Adrenal gland (tissue), 9 donors: ENCODE measurements at regions not wholly inside any gene's neighbourhood (a gene's known extent, or its start where the extent isn't known, plus 50 kb on each side); places are given as distances from the start of the nearest gene placed in this dataset.
A peak's percentile ranks its signal among the peaks of the same experiment; 100 is the strongest.

ENCODE experiments used
- DNase-seq, 7 donors: peaks; one replicate each; pipeline ENCODE4 v3.0.0-alpha.2; 2019 to 2020
- H3K27ac ChIP-seq, 5 donors: fragments of 200-600 bp; sonication (generic) in 4 of 5; 1 replicate in 3 of 5; 2 replicates in 2 of 5; pipeline versions ENCODE4 v1.5.1 to v1.8.0; 2016 to 2020; ENCODE audit warnings: mild to moderate bottlenecking in 1 of 5
- H3K27me3 ChIP-seq: fragments of 200-600 bp; 2 replicates; pipeline ENCODE4 v1.8.0; 2021
- H3K36me3 ChIP-seq, 2 donors: fragments of 200-600 bp; replicated peaks in 1 of 2; 1 replicate in 1 of 2; 2 replicates in 1 of 2; pipeline versions ENCODE4 v1.5.1 to v1.8.0; 2018 to 2022
- H3K4me1 ChIP-seq, 2 donors: fragments of 200-600 bp; replicated peaks in 1 of 2; 1 replicate in 1 of 2; 2 replicates in 1 of 2; pipeline versions ENCODE4 v1.5.1 to v1.8.0; 2018 to 2021
- H3K4me3 ChIP-seq, 4 donors: fragments of 200-600 bp; sonication (generic) in 3 of 4; one replicate each; pipeline ENCODE4 v1.5.1; 2016 to 2018
- H3K9me3 ChIP-seq, 3 donors: fragments of 200-600 bp; sonication (generic) in 1 of 3; replicated peaks in 1 of 3; 1 replicate in 2 of 3; 2 replicates in 1 of 3; pipeline versions ENCODE4 v1.5.1 to v1.8.0; 2016 to 2021
- POLR2A ChIP-seq, 2 donors: fragments of 450-650 bp; IDR thresholded peaks; one replicate each; pipeline ENCODE4 v1.6.1; 2017; ENCODE audit warnings: antibody characterized with exemption in 2 of 2, mild to moderate bottlenecking in 2 of 2, moderate library complexity in 1 of 2
- WGBS, 4 donors: extraction: QIAGEN DNeasy Blood & Tissue Kit in 2 of 4; methylation state at CpG; one replicate each; pipeline versions ENCODE4 v1.1.5 to v1.1.7; 2013 to 2017; 5-methylcytosine and 5-hydroxymethylcytosine counted together
- intact Hi-C, 2 donors: fragments of 100-400 bp; cut with DNase I; formaldehyde crosslinking; loops; one replicate each; pipeline versions ENCODE4 v1.14.1 to v1.15.0; 2022 to 2023
- TF ChIP-seq, protein P1 (sequence below), 6 experiments: fragments of 450-650 bp in 4 of 6; fragments of 200-600 bp in 2 of 6; sonication (generic) in 1 of 6; IDR thresholded peaks; 1 replicate in 5 of 6; 2 replicates in 1 of 6; pipeline versions ENCODE4 v1.5.1 to v1.8.0; 2016 to 2021; ENCODE audit warnings: antibody characterized with exemption in 6 of 6, mild to moderate bottlenecking in 2 of 6, moderate library complexity in 1 of 6
- donor health status: healthy with polysubstance abuse.
- donor health status: Bipolar disorder and iron deficiency.
- donor health status: DM: yes; HTN: yes; CAD: no.
- donor health status: DM: no; HTN: no; CAD: no.
- donor health status: DM: no; HTN: no; CAD: no.

DNA sequence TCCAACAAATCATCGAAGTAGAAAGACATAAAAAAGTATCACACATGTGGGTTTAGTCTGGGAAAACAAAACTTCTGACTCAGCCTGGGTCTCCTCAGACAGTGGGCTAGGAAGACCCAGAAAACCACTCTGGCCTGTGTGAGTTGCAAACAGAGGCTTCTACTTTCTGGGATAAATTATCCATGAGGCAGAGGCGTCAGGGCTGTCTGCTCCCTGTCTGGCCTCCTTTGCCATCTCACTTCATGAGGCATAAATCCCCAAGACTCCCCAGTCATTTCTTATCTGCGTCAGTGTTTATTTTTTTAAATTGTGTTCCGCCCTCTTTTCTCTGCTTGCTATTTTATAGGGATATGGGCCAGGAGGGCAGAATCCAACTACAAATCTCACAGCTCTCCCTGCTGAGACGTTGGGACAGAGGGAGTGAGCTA lies 80.6 kb upstream of the TRABD2B start:
- H3K27ac ChIP-seq, result no peak overlapping the region

GRCh38 chr1:48076017-48076416 lies 78.8 kb upstream of the TRABD2B start:
- no peak for TF ChIP-seq POLR2A (IDR thresholded peaks at IDR 0.05)
- TF ChIP-seq, protein P1, sequence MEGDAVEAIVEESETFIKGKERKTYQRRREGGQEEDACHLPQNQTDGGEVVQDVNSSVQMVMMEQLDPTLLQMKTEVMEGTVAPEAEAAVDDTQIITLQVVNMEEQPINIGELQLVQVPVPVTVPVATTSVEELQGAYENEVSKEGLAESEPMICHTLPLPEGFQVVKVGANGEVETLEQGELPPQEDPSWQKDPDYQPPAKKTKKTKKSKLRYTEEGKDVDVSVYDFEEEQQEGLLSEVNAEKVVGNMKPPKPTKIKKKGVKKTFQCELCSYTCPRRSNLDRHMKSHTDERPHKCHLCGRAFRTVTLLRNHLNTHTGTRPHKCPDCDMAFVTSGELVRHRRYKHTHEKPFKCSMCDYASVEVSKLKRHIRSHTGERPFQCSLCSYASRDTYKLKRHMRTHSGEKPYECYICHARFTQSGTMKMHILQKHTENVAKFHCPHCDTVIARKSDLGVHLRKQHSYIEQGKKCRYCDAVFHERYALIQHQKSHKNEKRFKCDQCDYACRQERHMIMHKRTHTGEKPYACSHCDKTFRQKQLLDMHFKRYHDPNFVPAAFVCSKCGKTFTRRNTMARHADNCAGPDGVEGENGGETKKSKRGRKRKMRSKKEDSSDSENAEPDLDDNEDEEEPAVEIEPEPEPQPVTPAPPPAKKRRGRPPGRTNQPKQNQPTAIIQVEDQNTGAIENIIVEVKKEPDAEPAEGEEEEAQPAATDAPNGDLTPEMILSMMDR (IDR thresholded peaks at IDR 0.05), result no peak
- no peak for DNase-seq
- no peak overlapping the region for H3K4me3 ChIP-seq

More for the DNA sequence above, 80.6 kb upstream of the TRABD2B start:
- intact Hi-C loops, result no loop called here
- 64 to 76% (median 67%) methylated on average over 5 of the region's 5 CpGs for WGBS, 4 donors
- DNase-seq, result no peak
- H3K4me3 ChIP-seq, result no peak overlapping the region
- no peaks in the 10 kb centered on the region for H3K36me3 ChIP-seq
- H3K9me3 ChIP-seq, result no peaks in the 10 kb centered on the region
- peaks cover 5 to 15% of the 10 kb centered on the region in 2 donors for H3K4me1 ChIP-seq
- H3K27me3 ChIP-seq, result no peaks in the 10 kb centered on the region
- no peak for TF ChIP-seq POLR2A (IDR thresholded peaks at IDR 0.05)
- TF ChIP-seq, protein P1 (IDR thresholded peaks at IDR 0.05), result no peak

GRCh38 chr1:48073798-48074530 lies 76.8 kb upstream of the TRABD2B start:
- WGBS, 4 donors, result 62 to 80% (median 70%) methylated on average over 12 of the region's 12 CpGs

More at GRCh38 chr1:48076017-48076416, 78.8 kb upstream of the TRABD2B start:
- peaks cover 0 to 5% of the 10 kb centered on the region in 2 donors for H3K4me1 ChIP-seq
- no peak overlapping the region for H3K27ac ChIP-seq
- H3K27me3 ChIP-seq, result no peaks in the 10 kb centered on the region
- no peaks in the 10 kb centered on the region for H3K36me3 ChIP-seq
- intact Hi-C loops, result no loop called here
- no peaks in the 10 kb centered on the region for H3K9me3 ChIP-seq

GRCh38 chr1:48071513-48071912 lies 74.3 kb upstream of the TRABD2B start:
- no peak for DNase-seq
- 93 to 100% (median 99%) methylated on average over 1 of the region's 1 CpG for WGBS, 4 donors
- Histone ChIP-seq H3K4me1 (peaks cover 0 to 30% of the 10 kb centered on the region in 2 donors), H3K9me3 (no peaks in the 10 kb centered on the region), H3K27ac (no peak overlapping the region), H3K4me3 (no peak overlapping the region), H3K36me3 (no peaks in the 10 kb centered on the region), H3K27me3 (no peaks in the 10 kb centered on the region)
- intact Hi-C loops, result no loop called here
- TF ChIP-seq POLR2A (IDR thresholded peaks at IDR 0.05), result no peak

More at GRCh38 chr1:48073798-48074530, 76.8 kb upstream of the TRABD2B start:
- Histone ChIP-seq H3K27ac (peak overlapping the region in 1 of 5 donors; percentile 21), H3K4me1 (peaks cover 0 to 22% of the 10 kb centered on the region in 2 donors), H3K36me3 (no peaks in the 10 kb centered on the region), H3K9me3 (no peaks in the 10 kb centered on the region), H3K4me3 (no peak overlapping the region), H3K27me3 (no peaks in the 10 kb centered on the region)
- TF ChIP-seq POLR2A (IDR thresholded peaks at IDR 0.05), result no peak
- TF ChIP-seq, protein P1 (IDR thresholded peaks at IDR 0.05), result no peak
- peak in 3 of 7 donors; percentile 16 to 37 (median 31) for DNase-seq
- intact Hi-C loops, result no loop called here

DNA sequence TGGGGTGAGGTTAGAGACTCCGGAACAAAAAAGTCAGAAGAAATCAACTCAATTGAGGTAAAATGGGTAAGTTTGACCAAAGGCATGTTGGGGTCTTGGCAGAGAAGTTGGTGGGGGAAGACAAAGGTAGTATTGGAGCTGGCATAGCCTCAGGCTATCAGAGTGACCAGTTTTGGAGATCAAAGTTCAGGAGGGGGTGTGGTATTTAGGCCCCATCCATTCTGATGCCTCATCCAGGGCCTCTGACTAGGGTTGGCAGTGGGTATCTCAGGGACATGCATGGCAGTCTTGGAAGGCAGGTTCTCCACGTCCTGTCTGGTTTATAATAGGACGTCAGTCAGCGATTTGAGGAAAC lies 73.2 kb upstream of the TRABD2B start:
- Histone ChIP-seq H3K4me3 (no peak overlapping the region), H3K27ac (peak overlapping the region in 2 of 5 donors; percentile 7 to 82), H3K36me3 (no peaks in the 10 kb centered on the region), H3K27me3 (no peaks in the 10 kb centered on the region), H3K4me1 (peaks cover 0 to 30% of the 10 kb centered on the region in 2 donors), H3K9me3 (no peaks in the 10 kb centered on the region)
- WGBS, 4 donors, result 66 to 73% (median 72%) methylated on average over 4 of the region's 4 CpGs
- TF ChIP-seq, protein P1 (IDR thresholded peaks at IDR 0.05), result no peak
- TF ChIP-seq POLR2A (IDR thresholded peaks at IDR 0.05), result no peak
- peak in 3 of 7 donors; percentile 21 to 41 (median 23) for DNase-seq
- intact Hi-C loops, result no loop called here
